ENCODE measurements at regions not wholly inside any gene's neighbourhood (a gene's known extent, or its start where the extent isn't known, plus 50 kb on each side); places are given as distances from the start of the nearest gene placed in this dataset.

- DNase-seq, result no peak
Observed at GRCh38 chr4:43999669-44000068, 448.9 kb downstream of the KCTD8 start.

- DNase-seq, result no peak
Observed at GRCh38 chr4:44002368-44002767, 446.2 kb downstream of the KCTD8 start.

GRCh38 chr4:44016570-44017421, 431.8 kb downstream of the KCTD8 start:
- peak; percentile 45 for DNase-seq

- DNase-seq, result no peak
Observed at GRCh38 chr4:44017422-44017739, 431.2 kb downstream of the KCTD8 start.

GRCh38 chr4:44019721-44020120, 428.9 kb downstream of the KCTD8 start:
- no peak for DNase-seq

GRCh38 chr4:44025376-44026020, 423.1 kb downstream of the KCTD8 start:
- DNase-seq, result no peak

GRCh38 chr4:44038811-44039210, 409.8 kb downstream of the KCTD8 start:
- DNase-seq, result no peak

GRCh38 chr4:44046491-44046890, 402.1 kb downstream of the KCTD8 start:
- no peak for DNase-seq

GRCh38 chr4:44056721-44057151, 391.9 kb downstream of the KCTD8 start:
- peak; percentile 70 for DNase-seq

GRCh38 chr4:44070843-44071242, 377.8 kb downstream of the KCTD8 start:
- no peak for DNase-seq

- no peak for DNase-seq
Observed at GRCh38 chr4:44071959-44072955, 376.4 kb downstream of the KCTD8 start.

- no peak for DNase-seq
Observed at GRCh38 chr4:44086753-44087152, 361.9 kb downstream of the KCTD8 start.

- DNase-seq, result no peak
Observed at GRCh38 chr4:44093390-44093789, 355.2 kb downstream of the KCTD8 start.

GRCh38 chr4:44098973-44099372, 349.6 kb downstream of the KCTD8 start:
- DNase-seq, result no peak

- no peak for DNase-seq
Observed at GRCh38 chr4:44100456-44100855, 348.2 kb downstream of the KCTD8 start.

- no peak for DNase-seq
Observed at GRCh38 chr4:44118971-44119680, 329.5 kb downstream of the KCTD8 start.

GRCh38 chr4:44120646-44121045, 328.0 kb downstream of the KCTD8 start:
- DNase-seq, result no peak

- no peak for DNase-seq
Observed at GRCh38 chr4:44121210-44121609, 327.4 kb downstream of the KCTD8 start.

Measured in DMS153 (cell line).